Activated B cell treated with CpG ODN at 0.5 μM for 24 hours (primary cell): ENCODE measurements at regions not wholly inside any gene's neighbourhood (a gene's known extent, or its start where the extent isn't known, plus 50 kb on each side); places are given as distances from the start of the nearest gene placed in this dataset.

Experiments used
- ATAC-seq: fragments of 200-7000 bp; cut with Tn5 transposase; one replicate; pipeline ENCODE4 v1.10.0; 2021; ENCODE audit warnings: low read depth, mild to moderate bottlenecking, moderate library complexity
- CTCF ChIA-PET: fragments of 350-600 bp; sonication (Branson Sonifier 250); formaldehyde crosslinking; loops from one replicate; lab custom pipeline; 2021; ENCODE audit warnings: antibody characterized with exemption; lab: Charles Lee
- POLR2A ChIA-PET: fragments of 350-600 bp; sonication (Branson Sonifier 250); formaldehyde crosslinking; loops from one replicate; lab custom pipeline; 2021; ENCODE audit warnings: antibody characterized with exemption; lab: Charles Lee
- DNase-seq: peaks from one replicate; pipeline ENCODE4 v3.0.0; 2022
- H3K27ac Mint-ChIP-seq: one replicate; pipeline ENCODE4 v1.8.0; 2020; ENCODE audit warnings: mixed read lengths
- H3K27me3 Mint-ChIP-seq: one replicate; pipeline ENCODE4 v1.8.0; 2021; ENCODE audit warnings: mixed read lengths
- H3K36me3 Mint-ChIP-seq: one replicate; pipeline ENCODE4 v1.8.0; 2021; ENCODE audit warnings: low read depth, mixed read lengths
- H3K4me1 Mint-ChIP-seq: one replicate; pipeline ENCODE4 v1.8.0; 2021; ENCODE audit warnings: mixed read lengths
- H3K4me3 Mint-ChIP-seq: one replicate; pipeline ENCODE4 v1.8.0; 2020; ENCODE audit warnings: mild to moderate bottlenecking, mixed read lengths
- H3K9me3 Mint-ChIP-seq: one replicate; pipeline ENCODE4 v1.8.0; 2020; ENCODE audit warnings: mixed read lengths
- CTCF ChIP-seq: fragments of 200-600 bp; IDR thresholded peaks from one replicate; pipeline ENCODE4 v1.8.0; 2022; ENCODE audit warnings: antibody characterized with exemption, mild to moderate bottlenecking
- intact Hi-C: fragments of 100-400 bp; cut with micrococcal nuclease; formaldehyde crosslinking; loops from one replicate; pipeline ENCODE4 v1.15.1; 2024

DNA sequence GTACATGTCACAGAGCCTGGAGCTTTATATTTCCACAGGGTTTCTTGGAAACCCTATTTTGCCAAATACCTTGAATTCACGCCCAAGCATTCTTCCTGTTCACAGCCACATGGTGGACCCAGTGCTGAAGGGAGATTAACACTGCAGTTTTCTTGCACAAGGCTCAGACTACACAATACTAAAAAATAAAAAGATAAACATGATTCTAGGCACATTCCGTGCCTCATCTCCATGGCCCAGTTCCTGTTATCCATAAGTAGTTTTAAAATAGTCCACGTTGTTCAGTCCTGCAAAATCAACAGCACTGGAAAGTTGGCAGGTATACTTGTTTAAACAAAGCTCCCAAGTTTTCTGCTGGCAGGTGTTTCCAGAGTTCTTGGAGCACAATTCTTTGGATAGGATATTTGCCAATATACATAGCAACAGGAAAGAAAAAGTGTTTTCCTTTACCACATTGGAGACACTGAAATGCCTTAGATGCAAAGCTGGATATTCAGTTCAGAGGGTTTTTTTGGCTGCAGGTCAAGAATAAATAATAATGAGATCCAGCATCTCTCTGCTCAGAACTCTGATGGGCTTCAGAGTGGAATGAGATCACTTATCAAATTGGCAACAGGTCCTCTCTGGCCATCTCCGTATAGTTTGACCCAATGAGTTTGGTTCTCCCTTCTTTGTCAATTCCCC, 88.1 kb upstream of the TGFBR2 start:
- Mint-ChIP-seq H3K4me1 (no peaks in the 10 kb centered on the region), H3K36me3 (no peaks in the 10 kb centered on the region), H3K4me3 (no peak overlapping the region), H3K27me3 (no peaks in the 10 kb centered on the region), H3K9me3 (no peaks in the 10 kb centered on the region), H3K27ac (no peak overlapping the region)
- no peak for ATAC-seq
- POLR2A ChIA-PET, result no interaction called here
- DNase-seq, result no peak
- TF ChIP-seq CTCF, result no peak
- CTCF ChIA-PET, result interaction anchor here (1.0 kb wide), 1 partner anchor 149 kb away, joined by 3 read pairs; no protein-coding TSS in a partner anchor
- intact Hi-C loops, result no loop called here

GRCh38 chr3:30518872-30519271, 87.5 kb upstream of the TGFBR2 start:
- H3K9me3 Mint-ChIP-seq, result no peaks in the 10 kb centered on the region
- ChIA-PET CTCF (no interaction called here), POLR2A (interaction anchor here (0.6 kb wide), 1 partner anchor 1942 kb away, joined by 6 read pairs; no protein-coding TSS in a partner anchor)
- H3K4me1 Mint-ChIP-seq, result no peaks in the 10 kb centered on the region
- no peaks in the 10 kb centered on the region for H3K27me3 Mint-ChIP-seq
- H3K4me3 Mint-ChIP-seq, result no peak overlapping the region
- H3K36me3 Mint-ChIP-seq, result no peaks in the 10 kb centered on the region
- no peak for ATAC-seq
- intact Hi-C loops, result no loop called here
- no peak for TF ChIP-seq CTCF
- DNase-seq, result no peak
- H3K27ac Mint-ChIP-seq, result no peak overlapping the region

GRCh38 chr3:30520699-30521098, 85.7 kb upstream of the TGFBR2 start:
- Mint-ChIP-seq H3K36me3 (no peaks in the 10 kb centered on the region), H3K4me3 (no peak overlapping the region), H3K9me3 (no peaks in the 10 kb centered on the region), H3K27me3 (no peaks in the 10 kb centered on the region), H3K27ac (no peak overlapping the region), H3K4me1 (peaks cover 7% of the 10 kb centered on the region)
- CTCF ChIA-PET, result no interaction called here
- DNase-seq (no peak), ATAC-seq (no peak)
- no peak for TF ChIP-seq CTCF
- intact Hi-C loops, result no loop called here
- POLR2A ChIA-PET, result no interaction called here

GRCh38 chr3:30521156-30521715, 85.2 kb upstream of the TGFBR2 start:
- DNase-seq (no peak), ATAC-seq (no peak)
- Mint-ChIP-seq H3K36me3 (no peaks in the 10 kb centered on the region), H3K27me3 (no peaks in the 10 kb centered on the region), H3K27ac (no peak overlapping the region), H3K9me3 (no peaks in the 10 kb centered on the region), H3K4me1 (peaks cover 7% of the 10 kb centered on the region), H3K4me3 (no peak overlapping the region)
- ChIA-PET POLR2A (no interaction called here), CTCF (no interaction called here)
- intact Hi-C loops, result no loop called here
- no peak for TF ChIP-seq CTCF

GRCh38 chr3:30522476-30522875, 83.9 kb upstream of the TGFBR2 start:
- ChIA-PET CTCF (no interaction called here), POLR2A (interaction anchor here (1.1 kb wide), 1 partner anchor 84 kb away, joined by 5 read pairs; the partner anchor contains the start of gene TGFBR2)
- TF ChIP-seq CTCF, result no peak
- DNase-seq (no peak), ATAC-seq (no peak)
- intact Hi-C loops, result no loop called here
- H3K9me3 Mint-ChIP-seq, result no peaks in the 10 kb centered on the region
- peaks cover 7% of the 10 kb centered on the region for H3K4me1 Mint-ChIP-seq
- no peaks in the 10 kb centered on the region for H3K36me3 Mint-ChIP-seq
- no peak overlapping the region for H3K4me3 Mint-ChIP-seq
- no peaks in the 10 kb centered on the region for H3K27me3 Mint-ChIP-seq
- no peak overlapping the region for H3K27ac Mint-ChIP-seq
